ENCODE measurements at regions not wholly inside any gene's neighbourhood (a gene's known extent, or its start where the extent isn't known, plus 50 kb on each side); places are given as distances from the start of the nearest gene placed in this dataset.

- TF ChIP-seq EZH2 (optimal IDR thresholded peaks at IDR 0.05; ENCODE audit: low read depth, low read length) (no peak), CTCF (IDR thresholded peaks at IDR 0.05; ENCODE audit: low read length) (no peak)
These were observed 1153.3 kb upstream of the TMEFF2 start for GRCh38 chr2:193348055-193348454.
